ENCODE measurements at regions not wholly inside any gene's neighbourhood (a gene's known extent, or its start where the extent isn't known, plus 50 kb on each side); places are given as distances from the start of the nearest gene placed in this dataset.
"Not testable (repeated sequence)": the region's sequence is repeated elsewhere in the genome, so short reads cannot be mapped to it uniquely, and the experiment has no call there.

DNA sequence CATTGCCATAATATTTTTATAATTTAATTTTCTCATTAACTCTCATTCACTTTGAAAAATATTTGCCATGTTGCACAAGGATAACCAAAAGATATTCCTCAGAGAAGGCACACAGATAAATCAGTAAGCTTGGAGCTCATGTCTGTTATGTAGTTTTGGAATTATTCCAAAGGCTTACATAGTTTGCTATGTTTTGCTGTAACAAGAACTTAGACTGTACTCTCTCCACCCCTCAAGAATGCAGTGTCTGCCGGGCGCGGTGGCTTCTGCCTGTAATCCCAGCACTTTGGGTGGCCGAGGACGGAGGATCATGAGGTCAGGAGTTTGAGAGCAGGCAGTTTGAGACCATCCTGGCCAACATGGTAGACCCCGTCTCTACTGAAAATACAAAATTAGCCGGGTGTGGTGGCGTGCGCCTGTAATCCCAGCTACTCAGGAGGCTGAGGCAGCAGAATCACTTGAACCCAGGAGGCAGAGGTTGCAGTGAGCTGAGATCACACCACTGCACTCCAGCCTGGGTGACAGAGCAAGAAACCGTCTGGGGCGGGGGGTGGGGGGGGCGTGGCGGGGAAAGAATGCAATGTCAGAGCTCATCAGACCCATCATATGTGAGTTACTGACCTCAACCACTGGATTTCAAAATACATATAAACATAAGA lies 351.0 kb downstream of the SPATA31A6 start:
- TF ChIP-seq, protein P1, sequence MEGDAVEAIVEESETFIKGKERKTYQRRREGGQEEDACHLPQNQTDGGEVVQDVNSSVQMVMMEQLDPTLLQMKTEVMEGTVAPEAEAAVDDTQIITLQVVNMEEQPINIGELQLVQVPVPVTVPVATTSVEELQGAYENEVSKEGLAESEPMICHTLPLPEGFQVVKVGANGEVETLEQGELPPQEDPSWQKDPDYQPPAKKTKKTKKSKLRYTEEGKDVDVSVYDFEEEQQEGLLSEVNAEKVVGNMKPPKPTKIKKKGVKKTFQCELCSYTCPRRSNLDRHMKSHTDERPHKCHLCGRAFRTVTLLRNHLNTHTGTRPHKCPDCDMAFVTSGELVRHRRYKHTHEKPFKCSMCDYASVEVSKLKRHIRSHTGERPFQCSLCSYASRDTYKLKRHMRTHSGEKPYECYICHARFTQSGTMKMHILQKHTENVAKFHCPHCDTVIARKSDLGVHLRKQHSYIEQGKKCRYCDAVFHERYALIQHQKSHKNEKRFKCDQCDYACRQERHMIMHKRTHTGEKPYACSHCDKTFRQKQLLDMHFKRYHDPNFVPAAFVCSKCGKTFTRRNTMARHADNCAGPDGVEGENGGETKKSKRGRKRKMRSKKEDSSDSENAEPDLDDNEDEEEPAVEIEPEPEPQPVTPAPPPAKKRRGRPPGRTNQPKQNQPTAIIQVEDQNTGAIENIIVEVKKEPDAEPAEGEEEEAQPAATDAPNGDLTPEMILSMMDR (IDR thresholded peaks at IDR 0.05) = not testable (repeated sequence)
- not testable (repeated sequence) for TF ChIP-seq ZFX (IDR thresholded peaks at IDR 0.05; ENCODE audit: borderline replicate concordance)

Measured in 22Rv1 (cell line).